RWPE1 (cell line): ENCODE measurements at regions not wholly inside any gene's neighbourhood (a gene's known extent, or its start where the extent isn't known, plus 50 kb on each side); places are given as distances from the start of the nearest gene placed in this dataset.

Experiments used
- CTCF ChIA-PET: fragments of 350-600 bp; sonication (Branson Sonifier 250); formaldehyde crosslinking; extraction: SDS; loops from one replicate; lab custom pipeline; 2021; lab: Yijun Ruan, JAX
- POLR2A ChIA-PET: fragments of 400-600 bp; formaldehyde crosslinking; extraction: SDS; loops from one replicate; lab custom pipeline; 2020; ENCODE audit warnings: antibody characterized with exemption; ENCODE audit not compliant: low non-redundant PET; lab: Yijun Ruan, JAX
- DNase-seq: peaks from one replicate; pipeline ENCODE4 v3.0.0; 2012; ENCODE audit warnings: low spot score
- H3K27ac ChIP-seq: fragments of 450-650 bp; 2 replicates; pipeline ENCODE4 v1.5.1; 2017
- CTCF ChIP-seq: fragments of 450-650 bp; conservative IDR thresholded peaks from 2 replicates; pipeline ENCODE4 v1.5.1; 2017; ENCODE audit warnings: low read depth, mild to moderate bottlenecking

DNA sequence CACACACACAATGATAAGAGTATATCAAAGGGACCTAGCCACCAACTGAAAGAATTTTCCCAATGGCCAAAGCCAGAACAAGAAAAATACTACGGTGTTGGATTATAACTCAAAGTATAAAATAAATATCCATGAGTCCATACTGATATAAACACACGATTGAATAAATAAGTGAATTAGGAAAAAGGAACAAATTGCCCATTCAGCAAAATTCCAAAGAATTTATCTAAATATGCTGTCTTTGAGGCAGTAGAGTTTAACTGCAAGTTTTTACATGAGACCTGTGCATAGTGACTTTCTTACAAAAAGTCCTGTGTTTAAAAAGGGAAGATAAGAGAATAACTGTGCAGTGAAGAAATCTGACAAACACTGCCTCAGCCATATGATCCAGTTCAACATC lies 278.8 kb upstream of the PPARGC1A start:
- TF ChIP-seq CTCF = no peak
- DNase-seq = no peak
- POLR2A ChIA-PET = no interaction called here
- H3K27ac ChIP-seq = no peak overlapping the region
- CTCF ChIA-PET = no interaction called here

GRCh38 chr4:24166501-24166900 lies 276.7 kb upstream of the PPARGC1A start:
- TF ChIP-seq CTCF = no peak
- no peak for DNase-seq
- no peak overlapping the region for H3K27ac ChIP-seq
- POLR2A ChIA-PET = no interaction called here
- CTCF ChIA-PET = no interaction called here

- DNase-seq = no peak
- ChIA-PET POLR2A (no interaction called here), CTCF (no interaction called here)
- H3K27ac ChIP-seq = no peak overlapping the region
- no peak for TF ChIP-seq CTCF
Observed at GRCh38 chr4:24164797-24165196, 274.9 kb upstream of the PPARGC1A start.

GRCh38 chr4:24164054-24164693 lies 274.3 kb upstream of the PPARGC1A start:
- CTCF ChIA-PET = no interaction called here
- POLR2A ChIA-PET = no interaction called here
- TF ChIP-seq CTCF = no peak
- DNase-seq = no peak
- H3K27ac ChIP-seq = no peak overlapping the region

- CTCF ChIA-PET = no interaction called here
- no peak for TF ChIP-seq CTCF
- no peak overlapping the region for H3K27ac ChIP-seq
- POLR2A ChIA-PET = no interaction called here
- DNase-seq = no peak
Observed at GRCh38 chr4:24163314-24163713, 273.5 kb upstream of the PPARGC1A start.

DNA sequence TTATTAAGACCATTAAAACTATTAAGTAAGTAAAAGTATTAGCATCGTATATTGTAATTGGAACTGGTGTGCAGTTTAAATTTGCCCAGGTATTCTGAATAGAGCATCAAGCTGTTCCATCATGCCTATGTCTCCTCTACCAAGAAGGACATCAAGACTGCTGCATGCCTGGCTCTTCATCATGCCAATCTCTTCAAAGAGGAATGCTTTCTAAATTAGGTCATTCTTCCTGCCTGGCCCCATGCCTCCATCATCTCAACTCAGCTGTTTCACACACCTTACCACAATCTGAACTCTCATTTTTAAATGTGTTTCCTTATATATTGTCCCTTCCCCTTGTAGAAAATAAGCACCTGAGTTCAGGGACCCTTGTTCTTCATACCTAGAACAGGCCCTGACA lies 270.5 kb upstream of the PPARGC1A start:
- no peak for DNase-seq
- no peak overlapping the region for H3K27ac ChIP-seq
- CTCF ChIA-PET = no interaction called here
- TF ChIP-seq CTCF = no peak
- POLR2A ChIA-PET = no interaction called here
